Right atrium auricular region (tissue), 2 donors: ENCODE measurements at regions not wholly inside any gene's neighbourhood (a gene's known extent, or its start where the extent isn't known, plus 50 kb on each side); places are given as distances from the start of the nearest gene placed in this dataset.
"Not testable (repeated sequence)": the region's sequence is repeated elsewhere in the genome, so short reads cannot be mapped to it uniquely, and the experiment has no call there.

Source experiments
- DNase-seq: peaks from one replicate; pipeline ENCODE4 v3.0.0-alpha.2; 2019; ENCODE audit warnings: low spot score
- H3K27ac ChIP-seq, 2 donors: fragments of 200-600 bp; sonication (generic); 1 replicate in 1 of 2; 2 replicates in 1 of 2; pipeline ENCODE4 v1.5.1; 2016 to 2019
- H3K27me3 ChIP-seq, 2 donors: fragments of 200-600 bp; sonication (generic); one replicate each; pipeline versions ENCODE4 v1.5.1 to v1.6.0; 2017 to 2019
- H3K36me3 ChIP-seq: fragments of 200-600 bp; sonication (generic); one replicate; pipeline ENCODE4 v1.5.1; 2016
- H3K4me1 ChIP-seq, 2 donors: fragments of 200-600 bp; sonication (generic); one replicate each; pipeline versions ENCODE4 v1.5.1 to v1.6.0; 2017 to 2019
- H3K4me3 ChIP-seq, 2 donors: fragments of 200-600 bp; sonication (generic); 1 replicate in 1 of 2; 2 replicates in 1 of 2; pipeline ENCODE4 v1.5.1; 2017 to 2019; ENCODE audit warnings: mild to moderate bottlenecking in 1 of 2, moderate library complexity in 1 of 2
- H3K9me3 ChIP-seq, 2 donors: fragments of 200-600 bp; sonication (generic); one replicate each; pipeline ENCODE4 v1.5.1; 2019
- CTCF ChIP-seq, 2 donors: fragments of 200-600 bp; sonication (generic); IDR thresholded peaks; one replicate each; pipeline ENCODE4 v1.5.1; 2019; ENCODE audit warnings: antibody characterized with exemption in 2 of 2

- TF ChIP-seq CTCF (IDR thresholded peaks at IDR 0.05): no peak
- Histone ChIP-seq H3K9me3 (no peaks in the 10 kb centered on the region), H3K4me1 (no peaks in the 10 kb centered on the region), H3K27ac (no peak overlapping the region), H3K36me3 (no peaks in the 10 kb centered on the region), H3K27me3 (no peaks in the 10 kb centered on the region), H3K4me3 (no peak overlapping the region)
- no peak for DNase-seq
Observed at GRCh38 chr13:59280297-59280696, 883.4 kb downstream of the DIAPH3 start.

GRCh38 chr13:59281453-59281852, 882.3 kb downstream of the DIAPH3 start:
- Histone ChIP-seq H3K27me3 (no peaks in the 10 kb centered on the region), H3K9me3 (no peaks in the 10 kb centered on the region), H3K27ac (no peak overlapping the region), H3K36me3 (no peaks in the 10 kb centered on the region), H3K4me1 (no peaks in the 10 kb centered on the region), H3K4me3 (no peak overlapping the region)
- no peak for TF ChIP-seq CTCF (IDR thresholded peaks at IDR 0.05)
- DNase-seq: no peak

- DNase-seq: not testable (repeated sequence)
Observed at GRCh38 chr13:59292240-59292639, 871.5 kb downstream of the DIAPH3 start.

GRCh38 chr13:59299584-59299983, 864.1 kb downstream of the DIAPH3 start:
- no peaks in the 10 kb centered on the region for H3K27me3 ChIP-seq
- no peaks in the 10 kb centered on the region for H3K9me3 ChIP-seq
- H3K4me1 ChIP-seq: no peaks in the 10 kb centered on the region
- H3K27ac ChIP-seq: no peak overlapping the region
- no peaks in the 10 kb centered on the region for H3K36me3 ChIP-seq
- no peak overlapping the region for H3K4me3 ChIP-seq
- DNase-seq: no peak
- TF ChIP-seq CTCF (IDR thresholded peaks at IDR 0.05): no peak

More at GRCh38 chr13:59292240-59292639, 871.5 kb downstream of the DIAPH3 start:
- H3K4me1 ChIP-seq, H3K4me3 ChIP-seq, H3K27ac ChIP-seq, H3K36me3 ChIP-seq, H3K9me3 ChIP-seq, H3K27me3 ChIP-seq: not testable (repeated sequence)

- Histone ChIP-seq H3K9me3 (no peaks in the 10 kb centered on the region), H3K27me3 (no peaks in the 10 kb centered on the region), H3K27ac (no peak overlapping the region), H3K4me1 (no peaks in the 10 kb centered on the region), H3K4me3 (no peak overlapping the region), H3K36me3 (no peaks in the 10 kb centered on the region)
- no peak for TF ChIP-seq CTCF (IDR thresholded peaks at IDR 0.05)
- no peak for DNase-seq
Observed at GRCh38 chr13:59300355-59301173, 863.2 kb downstream of the DIAPH3 start.

GRCh38 chr13:59301174-59301567, 862.6 kb downstream of the DIAPH3 start:
- no peak for DNase-seq
- Histone ChIP-seq H3K36me3 (no peaks in the 10 kb centered on the region), H3K27me3 (no peaks in the 10 kb centered on the region), H3K4me1 (no peaks in the 10 kb centered on the region), H3K4me3 (no peak overlapping the region), H3K9me3 (no peaks in the 10 kb centered on the region), H3K27ac (no peak overlapping the region)
- no peak for TF ChIP-seq CTCF (IDR thresholded peaks at IDR 0.05)
